NCI-H2171 (cell line): ENCODE measurements at regions not wholly inside any gene's neighbourhood (a gene's known extent, or its start where the extent isn't known, plus 50 kb on each side); places are given as distances from the start of the nearest gene placed in this dataset.

Experiments
- DNase-seq: peaks from one replicate; lab custom pipeline; 2025; lab: John Stamatoyannopoulos, UW

GRCh38 chr16:73448970-73449369 is 401.0 kb upstream of the ZFHX3 start:
- no peak for DNase-seq

- DNase-seq, result no peak
Measured at GRCh38 chr16:73447846-73448245, 399.9 kb upstream of the ZFHX3 start.

- no peak for DNase-seq
Measured at GRCh38 chr16:73434621-73435020, 386.7 kb upstream of the ZFHX3 start.

GRCh38 chr16:73433731-73434307 is 385.9 kb upstream of the ZFHX3 start:
- DNase-seq, result no peak

GRCh38 chr16:73432850-73433730 is 385.2 kb upstream of the ZFHX3 start:
- peak; percentile 3 for DNase-seq

GRCh38 chr16:73430138-73430537 is 382.2 kb upstream of the ZFHX3 start:
- DNase-seq, result no peak

GRCh38 chr16:73428121-73428520 is 380.2 kb upstream of the ZFHX3 start:
- DNase-seq, result no peak

GRCh38 chr16:73427164-73427563 is 379.2 kb upstream of the ZFHX3 start:
- no peak for DNase-seq

- no peak for DNase-seq
Measured at GRCh38 chr16:73426433-73427160, 378.7 kb upstream of the ZFHX3 start.

GRCh38 chr16:73420676-73421075 is 372.7 kb upstream of the ZFHX3 start:
- DNase-seq, result no peak

GRCh38 chr16:73420244-73420643 is 372.3 kb upstream of the ZFHX3 start:
- no peak for DNase-seq

GRCh38 chr16:73418691-73419090 is 370.8 kb upstream of the ZFHX3 start:
- no peak for DNase-seq

- DNase-seq, result no peak
Measured at GRCh38 chr16:73418051-73418450, 370.1 kb upstream of the ZFHX3 start.

GRCh38 chr16:73415286-73415685 is 367.4 kb upstream of the ZFHX3 start:
- DNase-seq, result no peak

- no peak for DNase-seq
Measured at GRCh38 chr16:73414638-73415037, 366.7 kb upstream of the ZFHX3 start.

- no peak for DNase-seq
Measured at GRCh38 chr16:73413830-73414190, 365.9 kb upstream of the ZFHX3 start.

- no peak for DNase-seq
Measured at GRCh38 chr16:73413091-73413829, 365.3 kb upstream of the ZFHX3 start.

- no peak for DNase-seq
Measured at GRCh38 chr16:73412416-73412815, 364.5 kb upstream of the ZFHX3 start.

- DNase-seq, result no peak
Measured at GRCh38 chr16:73408716-73409115, 360.8 kb upstream of the ZFHX3 start.

- DNase-seq, result no peak
Measured at GRCh38 chr16:73408311-73408710, 360.4 kb upstream of the ZFHX3 start.

- no peak for DNase-seq
Measured at GRCh38 chr16:73405851-73406250, 357.9 kb upstream of the ZFHX3 start.

GRCh38 chr16:73404001-73404400 is 356.1 kb upstream of the ZFHX3 start:
- no peak for DNase-seq
